ENCODE measurements at regions not wholly inside any gene's neighbourhood (a gene's known extent, or its start where the extent isn't known, plus 50 kb on each side); places are given as distances from the start of the nearest gene placed in this dataset.
"Not testable (repeated sequence)": the region's sequence is repeated elsewhere in the genome, so short reads cannot be mapped to it uniquely, and the experiment has no call there.

DNA sequence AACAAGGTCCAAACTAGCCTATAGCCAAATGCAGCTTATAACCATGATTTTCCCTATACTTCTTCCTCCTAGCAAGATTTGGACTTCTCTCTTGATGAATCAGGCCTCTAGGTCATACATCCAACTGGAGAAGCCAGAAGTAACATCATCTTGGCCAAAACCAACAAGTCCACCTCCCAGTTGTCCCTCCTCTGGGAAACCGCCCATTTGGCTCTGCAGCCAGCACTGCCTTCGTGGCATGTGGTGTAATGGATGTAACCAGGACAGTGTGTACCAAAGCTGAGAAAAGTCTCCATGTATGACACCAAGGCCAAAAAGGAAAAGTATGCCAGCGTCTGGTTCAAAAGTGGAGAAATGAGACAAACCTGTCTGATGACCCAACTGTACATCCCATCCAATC lies 59.3 kb upstream of the VASH1 start:
- DNase-seq = peak; percentile 1

DNA sequence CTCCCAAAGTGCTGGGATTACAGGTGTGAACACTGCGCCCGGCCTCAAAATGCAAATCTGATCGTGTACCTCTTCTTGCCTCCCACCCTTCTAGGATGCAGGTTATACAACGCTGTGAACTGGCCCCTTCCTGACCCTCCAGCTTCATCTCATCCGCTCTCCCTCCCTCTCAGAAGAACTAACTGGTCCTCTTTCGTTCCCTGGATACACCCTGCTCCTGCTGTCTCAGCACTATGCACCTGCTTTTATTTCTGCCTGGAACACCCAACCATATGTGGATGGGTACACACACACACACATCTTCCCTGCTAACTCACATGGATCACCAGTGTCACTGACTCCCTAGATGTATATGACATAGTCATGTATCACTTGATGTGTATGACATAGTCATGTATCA lies 56.1 kb upstream of the VASH1 start:
- DNase-seq = no peak

- DNase-seq = not testable (repeated sequence)
These were observed 55.1 kb upstream of the VASH1 start for GRCh38 chr14:76706207-76706606.

DNA sequence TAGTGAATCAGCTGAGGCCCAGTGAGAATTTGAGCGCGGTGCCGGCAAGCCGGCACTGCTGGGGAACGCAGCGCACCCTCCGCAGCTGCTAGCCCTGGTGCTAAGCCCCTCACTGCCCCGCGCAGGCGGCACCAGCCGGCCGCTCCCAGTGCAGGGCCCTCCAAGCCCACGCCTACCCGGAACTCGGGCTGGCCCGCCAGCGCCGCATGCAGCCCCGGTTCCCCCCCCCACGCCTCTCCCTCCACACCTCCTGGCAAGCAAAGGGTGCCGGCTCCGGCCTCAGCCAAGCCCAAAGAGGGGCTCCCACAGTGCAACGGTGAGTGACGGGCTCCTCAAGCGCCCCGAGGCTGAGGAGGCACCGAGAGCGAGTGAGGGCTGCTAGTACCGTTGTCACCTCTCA lies 54.5 kb upstream of the VASH1 start:
- DNase-seq = no peak

DNA sequence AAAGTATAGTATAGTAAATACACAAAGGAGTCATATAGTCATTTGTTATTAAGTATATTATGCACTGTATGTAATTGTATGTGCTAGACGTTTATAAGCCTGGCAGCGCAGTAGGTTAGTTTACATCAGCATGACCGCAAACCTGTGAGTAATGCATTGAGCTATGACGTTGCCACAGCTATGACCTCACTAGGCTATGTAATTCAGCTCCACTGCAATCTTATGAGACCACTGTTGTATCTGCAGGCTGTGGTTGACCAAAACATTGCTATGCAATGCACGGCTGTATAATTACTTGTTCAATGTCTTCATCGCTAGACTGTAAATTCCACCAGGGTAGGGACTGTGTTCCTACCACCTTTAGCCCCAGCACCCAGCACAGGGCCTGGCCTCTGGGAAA lies 53.2 kb upstream of the VASH1 start:
- DNase-seq = no peak

DNA sequence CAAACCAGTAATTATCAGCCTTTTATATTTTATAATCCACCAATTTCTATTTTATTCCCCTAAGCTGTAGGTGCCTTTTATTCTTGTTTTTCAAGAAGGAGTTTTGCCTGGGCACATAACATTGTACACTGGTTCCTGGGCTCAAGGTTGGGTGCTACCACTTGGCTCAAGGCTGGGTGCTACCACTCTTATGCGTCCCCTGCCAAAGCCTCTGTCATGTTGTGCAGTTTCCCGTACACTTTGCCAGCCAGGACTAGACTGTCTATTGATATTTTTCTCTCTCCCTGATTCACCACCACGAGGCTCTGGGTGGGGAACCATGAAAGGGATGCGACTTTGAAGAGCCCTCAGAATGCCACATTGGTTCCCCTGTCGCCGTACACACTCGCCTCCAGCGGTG lies 52.5 kb upstream of the VASH1 start:
- DNase-seq = no peak

GRCh38 chr14:76710056-76711010 lies 50.9 kb upstream of the VASH1 start:
- DNase-seq = no peak

All from activated CD8-positive, alpha-beta memory T cell treated with anti-CD3 and anti-CD28 coated beads, Interleukin-2, amount 50 U/mL, for 48 hours (primary cell).